ENCODE measurements at regions not wholly inside any gene's neighbourhood (a gene's known extent, or its start where the extent isn't known, plus 50 kb on each side); places are given as distances from the start of the nearest gene placed in this dataset.

- no peak for TF ChIP-seq EZH2phosphoT487 (IDR thresholded peaks at IDR 0.05; ENCODE audit: insufficient read depth, low read depth)
- TF ChIP-seq EZH2 (IDR thresholded peaks at IDR 0.05; ENCODE audit: insufficient read depth, poor library complexity, severe bottlenecking) = no peak
Measured at GRCh38 chr17:69678206-69678605, 263.7 kb downstream of the MAP2K6 start.

All from GM23248 (cell line).